ENCODE measurements at regions not wholly inside any gene's neighbourhood (a gene's known extent, or its start where the extent isn't known, plus 50 kb on each side); places are given as distances from the start of the nearest gene placed in this dataset.

GRCh38 chr7:131937868-131938267 lies 381.4 kb upstream of the PODXL start:
- TF ChIP-seq CTCF (conservative IDR thresholded peaks at IDR 0.05; ENCODE audit: low read length): no peak
- no peak for TF ChIP-seq EZH2phosphoT487 (IDR thresholded peaks at IDR 0.05; ENCODE audit: borderline replicate concordance)
